KMS-11 (cell line): ENCODE measurements at regions not wholly inside any gene's neighbourhood (a gene's known extent, or its start where the extent isn't known, plus 50 kb on each side); places are given as distances from the start of the nearest gene placed in this dataset.

Experiments
- H2AFZ ChIP-seq: fragments of 200-600 bp; sonication (generic); 2 replicates; pipeline ENCODE4 v1.6.1; 2016; ENCODE audit warnings: antibody characterized with exemption, mixed run types, low read depth
- H3K27ac ChIP-seq: fragments of 200-600 bp; sonication (generic); 2 replicates; pipeline ENCODE4 v1.6.1; 2016; ENCODE audit warnings: mild to moderate bottlenecking, mixed run types
- H3K27me3 ChIP-seq: fragments of 200-600 bp; sonication (generic); 2 replicates; pipeline ENCODE4 v1.6.1; 2017; ENCODE audit warnings: mild to moderate bottlenecking, low read depth, mixed run types, moderate library complexity; ENCODE audit not compliant: insufficient read depth
- H3K36me3 ChIP-seq: fragments of 200-600 bp; sonication (generic); 2 replicates; pipeline ENCODE4 v1.6.1; 2017; ENCODE audit warnings: mild to moderate bottlenecking, mixed run types; ENCODE audit not compliant: insufficient read depth
- H3K4me1 ChIP-seq: fragments of 200-600 bp; sonication (generic); 2 replicates; pipeline ENCODE4 v1.6.1; 2016; ENCODE audit warnings: mild to moderate bottlenecking, low read depth, mixed run types; ENCODE audit not compliant: poor library complexity, severe bottlenecking
- H3K4me2 ChIP-seq: fragments of 200-600 bp; sonication (generic); 2 replicates; pipeline ENCODE4 v1.7.0; 2016; ENCODE audit warnings: mild to moderate bottlenecking, mixed run types
- H3K4me3 ChIP-seq: fragments of 200-600 bp; sonication (generic); IDR thresholded peaks from 2 replicates; pipeline ENCODE4 v1.6.1; 2017; ENCODE audit warnings: low read depth, low read length, mixed read lengths; ENCODE audit not compliant: insufficient read depth
- H3K79me2 ChIP-seq: fragments of 200-600 bp; sonication (generic); 2 replicates; pipeline ENCODE4 v1.6.1; 2016; ENCODE audit warnings: low read depth, mixed run types; ENCODE audit not compliant: insufficient read depth
- H3K9ac ChIP-seq: fragments of 200-600 bp; sonication (generic); 2 replicates; pipeline ENCODE4 v1.6.1; 2016; ENCODE audit warnings: mild to moderate bottlenecking, mixed run types
- H4K20me1 ChIP-seq: fragments of 200-600 bp; sonication (generic); 2 replicates; pipeline ENCODE4 v1.6.1; 2016; ENCODE audit warnings: mild to moderate bottlenecking, mixed run types; ENCODE audit not compliant: insufficient read depth
- CTCF ChIP-seq: fragments of 200-600 bp; sonication (generic); conservative IDR thresholded peaks from 2 replicates; pipeline ENCODE4 v1.6.1; 2017; ENCODE audit warnings: low read depth, mild to moderate bottlenecking, antibody characterized with exemption, low read length, moderate library complexity, mixed read lengths

GRCh38 chr7:36018816-36019484 is 134.1 kb upstream of the EEPD1 start:
- H3K4me1 ChIP-seq: no peaks in the 10 kb centered on the region
- H3K36me3 ChIP-seq: no peaks in the 10 kb centered on the region

GRCh38 chr7:36019538-36019937 is 133.5 kb upstream of the EEPD1 start:
- Histone ChIP-seq H3K79me2 (no peaks in the 10 kb centered on the region), H3K4me1 (no peaks in the 10 kb centered on the region), H2AFZ (no peak overlapping the region), H3K9ac (no peak overlapping the region), H3K36me3 (no peaks in the 10 kb centered on the region), H3K4me3 (no peak overlapping the region), H3K27ac (no peak overlapping the region), H3K27me3 (no peaks in the 10 kb centered on the region), H3K4me2 (no peak overlapping the region), H4K20me1 (no peaks in the 10 kb centered on the region)
- no peak for TF ChIP-seq CTCF

More at GRCh38 chr7:36018816-36019484, 134.1 kb upstream of the EEPD1 start:
- Histone ChIP-seq H4K20me1 (no peaks in the 10 kb centered on the region), H3K4me3 (no peak overlapping the region), H3K27me3 (no peaks in the 10 kb centered on the region), H3K27ac (no peak overlapping the region), H3K9ac (no peak overlapping the region), H3K4me2 (no peak overlapping the region), H2AFZ (no peak overlapping the region), H3K79me2 (no peaks in the 10 kb centered on the region)
- no peak for TF ChIP-seq CTCF

- H2AFZ ChIP-seq: no peak overlapping the region
- H3K4me1 ChIP-seq: no peaks in the 10 kb centered on the region
- H3K9ac ChIP-seq: no peak overlapping the region
- H3K4me2 ChIP-seq: no peak overlapping the region
- H3K36me3 ChIP-seq: no peaks in the 10 kb centered on the region
- H3K27me3 ChIP-seq: no peaks in the 10 kb centered on the region
- TF ChIP-seq CTCF: no peak
- H3K4me3 ChIP-seq: no peak overlapping the region
- H3K27ac ChIP-seq: no peak overlapping the region
- no peaks in the 10 kb centered on the region for H3K79me2 ChIP-seq
- H4K20me1 ChIP-seq: no peaks in the 10 kb centered on the region
These were observed 133.1 kb upstream of the EEPD1 start for GRCh38 chr7:36019980-36020379.

- no peaks in the 10 kb centered on the region for H3K79me2 ChIP-seq
- H3K36me3 ChIP-seq: no peaks in the 10 kb centered on the region
- peak; percentile 41; the same call in 1 of the 2 replicates for TF ChIP-seq CTCF
- H3K27me3 ChIP-seq: no peaks in the 10 kb centered on the region
- no peak overlapping the region for H2AFZ ChIP-seq
- no peak overlapping the region for H3K4me2 ChIP-seq
- H3K4me3 ChIP-seq: no peak overlapping the region
- H3K4me1 ChIP-seq: no peaks in the 10 kb centered on the region
- no peak overlapping the region for H3K27ac ChIP-seq
- no peak overlapping the region for H3K9ac ChIP-seq
- no peaks in the 10 kb centered on the region for H4K20me1 ChIP-seq
These were observed 131.7 kb upstream of the EEPD1 start for GRCh38 chr7:36021367-36021766.
